CD4-positive, alpha-beta T cell treated with Interleukin-21 for 1 hour (primary cell): ENCODE measurements at regions not wholly inside any gene's neighbourhood (a gene's known extent, or its start where the extent isn't known, plus 50 kb on each side); places are given as distances from the start of the nearest gene placed in this dataset.
"Not testable (repeated sequence)": the region's sequence is repeated elsewhere in the genome, so short reads cannot be mapped to it uniquely, and the experiment has no call there.

Experiments used
- DNase-seq: peaks from one replicate; pipeline ENCODE4 v3.0.0-alpha.2; 2020

GRCh38 chr2:166831930-166832329 lies 56.4 kb upstream of the XIRP2 start:
- no peak for DNase-seq

- no peak for DNase-seq
Observed at GRCh38 chr2:166825914-166826313, 62.4 kb upstream of the XIRP2 start.

- no peak for DNase-seq
Observed at GRCh38 chr2:166814335-166814734, 73.9 kb upstream of the XIRP2 start.

- DNase-seq, result no peak
Observed at GRCh38 chr2:166812166-166812891, 76.0 kb upstream of the XIRP2 start.

GRCh38 chr2:166805753-166806152 lies 82.5 kb upstream of the XIRP2 start:
- DNase-seq, result no peak

- DNase-seq, result no peak
Observed at GRCh38 chr2:166803373-166804000, 84.8 kb upstream of the XIRP2 start.

GRCh38 chr2:166802475-166802874 lies 85.8 kb upstream of the XIRP2 start:
- DNase-seq, result peak; percentile 8

- DNase-seq, result no peak
Observed at GRCh38 chr2:166792808-166793207, 95.5 kb upstream of the XIRP2 start.

GRCh38 chr2:166786707-166787106 lies 101.6 kb upstream of the XIRP2 start:
- DNase-seq, result no peak

- DNase-seq, result no peak
Observed at GRCh38 chr2:166784296-166784946, 103.9 kb upstream of the XIRP2 start.

GRCh38 chr2:166775176-166775575 lies 113.1 kb upstream of the XIRP2 start:
- no peak for DNase-seq

- no peak for DNase-seq
Observed at GRCh38 chr2:166773308-166773949, 114.9 kb upstream of the XIRP2 start.

- DNase-seq, result no peak
Observed at GRCh38 chr2:166768393-166769123, 119.7 kb upstream of the XIRP2 start.

GRCh38 chr2:166766769-166767322 lies 121.4 kb upstream of the XIRP2 start:
- not testable (repeated sequence) for DNase-seq

- no peak for DNase-seq
Observed at GRCh38 chr2:166766220-166766619, 122.1 kb upstream of the XIRP2 start.

- DNase-seq, result no peak
Observed at GRCh38 chr2:166765141-166765540, 123.1 kb upstream of the XIRP2 start.

- DNase-seq, result no peak
Observed at GRCh38 chr2:166764702-166765101, 123.6 kb upstream of the XIRP2 start.

GRCh38 chr2:166764216-166764615 lies 124.1 kb upstream of the XIRP2 start:
- DNase-seq, result no peak

GRCh38 chr2:166762746-166763145 lies 125.5 kb upstream of the XIRP2 start:
- DNase-seq, result no peak

- DNase-seq, result no peak
Observed at GRCh38 chr2:166758956-166759355, 129.3 kb upstream of the XIRP2 start.

- DNase-seq, result no peak
Observed at GRCh38 chr2:166750624-166751023, 137.7 kb upstream of the XIRP2 start.

- DNase-seq, result not testable (repeated sequence)
Observed at GRCh38 chr2:166744117-166744516, 144.2 kb upstream of the XIRP2 start.

- peak; percentile 1 for DNase-seq
Observed at GRCh38 chr2:166743482-166743881, 144.8 kb upstream of the XIRP2 start.
